H1 (cell line): ENCODE measurements at regions not wholly inside any gene's neighbourhood (a gene's known extent, or its start where the extent isn't known, plus 50 kb on each side); places are given as distances from the start of the nearest gene placed in this dataset.

Experiments used
- CTCF ChIA-PET: fragments of 300-600 bp; sonication (Branson Sonifier 250); formaldehyde crosslinking; loops from one replicate; lab custom pipeline; 2021; ENCODE audit not compliant: partially characterized antibody; lab: Charles Lee
- POLR2A ChIA-PET: fragments of 300-600 bp; sonication (Branson Sonifier 250); formaldehyde crosslinking; loops from one replicate; lab custom pipeline; 2021; ENCODE audit warnings: inconsistent platforms; ENCODE audit not compliant: partially characterized antibody; lab: Charles Lee
- DNase-seq, 2 experiments: peaks; one replicate each; pipeline versions ENCODE4 v3.0.0 to v3.0.0-alpha.2; 2010 to 2022; ENCODE audit warnings: low spot score in 2 of 2, low read depth in 1 of 2, mixed read lengths in 1 of 2
- FAIRE-seq: peaks from 2 replicates; lab custom pipeline; 2011; peaks lifted over from hg19 to GRCh38; lab: Jason Lieb, UNC
- H2AFZ ChIP-seq: 2 replicates; pipeline ENCODE4 v1.8.1; 2012; ENCODE audit warnings: low read length, inconsistent platforms
- H2AK5ac ChIP-seq: 2 replicates; pipeline ENCODE4 v1.6.1; 2013; ENCODE audit warnings: low read depth, low read length
- H2BK120ac ChIP-seq: replicated peaks from 2 replicates; pipeline ENCODE3; 2013; ENCODE audit warnings: low read depth, low read length, inconsistent platforms
- H2BK12ac ChIP-seq: 2 replicates; pipeline ENCODE4 v1.6.1; 2013; ENCODE audit warnings: low read depth, low read length
- H2BK15ac ChIP-seq: 2 replicates; pipeline ENCODE4 v1.6.1; 2013; ENCODE audit warnings: low read length
- H2BK20ac ChIP-seq: 2 replicates; pipeline ENCODE4 v1.6.1; 2013; ENCODE audit warnings: low read length
- H2BK5ac ChIP-seq: 2 replicates; pipeline ENCODE4 v1.6.1; 2013; ENCODE audit warnings: low read depth, low read length
- H3K14ac ChIP-seq: 2 replicates; pipeline ENCODE4 v1.6.1; 2013; ENCODE audit warnings: inconsistent platforms; ENCODE audit not compliant: insufficient read length
- H3K18ac ChIP-seq: 2 replicates; pipeline ENCODE4 v1.6.1; 2013; ENCODE audit warnings: low read length; ENCODE audit errors: extremely low read depth
- H3K23ac ChIP-seq: 2 replicates; pipeline ENCODE4 v1.6.1; 2013; ENCODE audit warnings: inconsistent platforms; ENCODE audit not compliant: insufficient read length
- H3K23me2 ChIP-seq: 2 replicates; pipeline ENCODE4 v1.6.1; 2013; ENCODE audit warnings: low read depth, low read length
- H3K27ac ChIP-seq: 2 replicates; pipeline ENCODE4 v1.6.1; 2011; ENCODE audit warnings: low read depth, low read length, inconsistent platforms
- H3K27me3 ChIP-seq, 4 experiments: replicated peaks in 1 of 4; 1 replicate in 1 of 4; 2 replicates in 3 of 4; pipeline versions ENCODE4 v1.6.1 to v1.8.1; 2011 to 2013; ENCODE audit warnings: low read length in 3 of 4, mild to moderate bottlenecking in 3 of 4, inconsistent platforms in 2 of 4, mixed read lengths in 2 of 4, moderate library complexity in 1 of 4; ENCODE audit not compliant: control insufficient read depth in 3 of 4, insufficient read depth in 3 of 4; ENCODE audit errors: extremely low read depth in 1 of 4
- H3K36me3 ChIP-seq, 4 experiments: 2 replicates each; pipeline versions ENCODE4 v1.6.1 to v1.8.1; 2011 to 2013; ENCODE audit warnings: mild to moderate bottlenecking in 4 of 4, low read length in 3 of 4, moderate library complexity in 2 of 4, control low read depth in 1 of 4, inconsistent platforms in 1 of 4; ENCODE audit not compliant: insufficient read depth in 4 of 4, control insufficient read depth in 2 of 4
- H3K4ac ChIP-seq: replicated peaks from 2 replicates; pipeline ENCODE3; 2013; ENCODE audit warnings: low read length, low read depth, mixed read lengths, inconsistent platforms; ENCODE audit not compliant: insufficient read length
- H3K4me1 ChIP-seq, 4 experiments: replicated peaks in 1 of 4; 1 replicate in 1 of 4; 2 replicates in 3 of 4; pipeline versions ENCODE4 v1.6.1 to v1.8.1; 2011 to 2013; ENCODE audit warnings: low read length in 3 of 4, inconsistent platforms in 2 of 4, mixed read lengths in 1 of 4; ENCODE audit not compliant: insufficient read depth in 4 of 4, control insufficient read depth in 3 of 4
- H3K4me2 ChIP-seq, 2 experiments: 2 replicates each; pipeline versions ENCODE4 v1.6.1 to v1.8.1; 2011 to 2013; ENCODE audit warnings: low read depth in 2 of 2, low read length in 2 of 2, control low read depth in 1 of 2, inconsistent platforms in 1 of 2, mild to moderate bottlenecking in 1 of 2; ENCODE audit not compliant: insufficient read depth in 1 of 2
- H3K4me3 ChIP-seq, 4 experiments: fragments of 200-600, 300-600 bp in 1 of 4; sonication (generic), shearing (Covaris generic), sonication (Bioruptor Twin) in 1 of 4; 2 replicates each; pipeline versions ENCODE4 v1.5.1 to v1.8.1; 2011 to 2016; ENCODE audit warnings: low read length in 4 of 4, low read depth in 3 of 4, control low read depth in 2 of 4, inconsistent platforms in 2 of 4, mild to moderate bottlenecking in 2 of 4, mixed read lengths in 1 of 4, moderate library complexity in 1 of 4; ENCODE audit not compliant: insufficient read depth in 2 of 4; ENCODE audit errors: extremely low read depth in 1 of 4
- H3K56ac ChIP-seq: replicated peaks from 2 replicates; pipeline ENCODE3; 2013; ENCODE audit warnings: low read depth, mild to moderate bottlenecking, mixed read lengths, low read length, inconsistent platforms; ENCODE audit not compliant: insufficient read length
- H3K79me1 ChIP-seq: 2 replicates; pipeline ENCODE4 v1.6.1; 2013; ENCODE audit warnings: low read depth, low read length, control low read depth
- H3K79me2 ChIP-seq, 2 experiments: 2 replicates each; pipeline versions ENCODE4 v1.6.1 to v1.8.1; 2012 to 2013; ENCODE audit warnings: low read length in 2 of 2, mild to moderate bottlenecking in 2 of 2, inconsistent platforms in 1 of 2; ENCODE audit not compliant: insufficient read depth in 2 of 2, control insufficient read depth in 1 of 2
- H3K9ac ChIP-seq, 4 experiments: replicated peaks in 1 of 4; 1 replicate in 1 of 4; 2 replicates in 3 of 4; pipeline versions ENCODE4 v1.6.1 to v1.8.1; 2011 to 2013; ENCODE audit warnings: low read depth in 3 of 4, low read length in 3 of 4, control low read depth in 2 of 4, mild to moderate bottlenecking in 2 of 4, moderate library complexity in 2 of 4, inconsistent platforms in 1 of 4; ENCODE audit errors: extremely low read depth in 1 of 4
- H3K9me3 ChIP-seq, 2 experiments: 2 replicates each; pipeline versions ENCODE4 v1.6.1 to v1.8.1; 2012 to 2013; ENCODE audit warnings: mild to moderate bottlenecking in 2 of 2, moderate library complexity in 2 of 2, control low read depth in 1 of 2, inconsistent platforms in 1 of 2, low read depth in 1 of 2, low read length in 1 of 2, mixed read lengths in 1 of 2; ENCODE audit not compliant: insufficient read depth in 2 of 2
- H4K20me1 ChIP-seq, 2 experiments: replicated peaks in 1 of 2; 2 replicates each; pipeline versions ENCODE3 to v1.8.1; 2011 to 2013; ENCODE audit warnings: inconsistent platforms in 2 of 2, low read length in 2 of 2, mild to moderate bottlenecking in 1 of 2; ENCODE audit not compliant: insufficient read depth in 2 of 2, control insufficient read depth in 1 of 2
- H4K5ac ChIP-seq: 2 replicates; pipeline ENCODE4 v1.6.1; 2013; ENCODE audit warnings: low read length, low read depth, mixed read lengths, inconsistent platforms; ENCODE audit not compliant: insufficient read length
- H4K8ac ChIP-seq: 2 replicates; pipeline ENCODE4 v1.8.0; 2013; ENCODE audit warnings: mild to moderate bottlenecking, moderate library complexity, low read length, inconsistent platforms; ENCODE audit not compliant: insufficient read depth; ENCODE audit errors: extremely low read depth
- H4K91ac ChIP-seq: replicated peaks from 2 replicates; pipeline ENCODE3; 2013; ENCODE audit warnings: low read length, mixed read lengths, inconsistent platforms; ENCODE audit not compliant: insufficient read length
- ASH2L ChIP-seq: fragments of 200-600, 300-600 bp; sonication (generic); IDR thresholded peaks from one replicate; pipeline ENCODE4 v1.7.1; 2017; ENCODE audit warnings: low read length
- TBP ChIP-seq: IDR thresholded peaks from 2 replicates; pipeline ENCODE4 v1.6.1; 2011; ENCODE audit warnings: low read depth, low read length, improper control_type of control experiment
- WGBS, 2 experiments: shearing (Covaris generic) in 1 of 2; methylation state at CpG; one replicate each; pipeline versions ENCODE4 v1.1.6 to v1.1.7; 2013 to 2015; ENCODE audit warnings: low lambda C conversion rate in 2 of 2, mixed read lengths in 2 of 2, inconsistent platforms in 1 of 2, low coverage in 1 of 2, missing lambda C conversion rate in 1 of 2; ENCODE audit not compliant: insufficient replicate concordance in 2 of 2, insufficient coverage in 1 of 2, insufficient read length in 1 of 2; ENCODE audit errors: extremely low coverage in 1 of 2, missing lambda C conversion rate in 1 of 2; 5-methylcytosine and 5-hydroxymethylcytosine counted together

DNA sequence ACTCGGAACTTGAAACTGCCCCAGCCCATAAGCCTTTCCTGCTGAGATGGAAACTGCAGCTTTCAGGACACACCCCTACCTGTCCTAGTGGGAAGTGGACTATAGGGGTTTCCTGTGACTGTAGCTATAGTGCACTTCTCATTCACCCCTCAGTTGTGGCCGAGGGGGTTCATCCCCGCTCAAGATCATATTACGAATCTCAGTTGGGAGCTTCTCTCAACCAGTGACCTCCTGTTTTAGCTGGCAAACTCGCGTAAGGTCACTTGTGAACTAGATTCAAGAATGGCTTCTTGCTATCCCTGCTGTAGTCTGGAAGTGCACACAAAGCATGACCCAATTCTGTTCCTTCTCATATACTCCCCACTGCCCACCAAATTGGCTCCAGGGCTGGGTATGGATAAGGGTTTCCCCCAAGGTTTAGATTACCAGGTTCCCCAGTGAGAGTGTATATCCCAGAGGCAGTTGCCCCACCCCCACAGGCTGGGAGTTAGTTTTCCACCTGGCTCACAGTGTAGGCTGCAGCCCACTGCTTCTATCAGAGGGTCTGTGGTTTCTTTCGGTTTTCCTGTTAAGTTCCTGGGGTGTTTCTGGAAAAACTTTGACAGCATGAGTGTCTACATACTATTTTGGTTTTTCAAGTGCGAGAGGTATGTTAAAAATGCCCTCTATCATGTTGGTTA is 812.9 kb downstream of the JRKL start:
- 0 out of 2 replicates have a peak overlapping the region, but pooled peaks have one; percentile 5 for H3K18ac ChIP-seq
- no peaks in the 10 kb centered on the region for H3K27me3 ChIP-seq
- WGBS, 2 experiments = 63% methylated on average over 8 of the region's 8 CpGs; no CpG with 5 or more reads in 1 of the 2 experiments
- no peak overlapping the region for H3K14ac ChIP-seq
- H3K9me3 ChIP-seq = no peaks in the 10 kb centered on the region
- H4K8ac ChIP-seq = no peak overlapping the region
- H3K79me2 ChIP-seq = no peaks in the 10 kb centered on the region
- no peak overlapping the region for H2BK20ac ChIP-seq
- H3K79me1 ChIP-seq = no peaks in the 10 kb centered on the region
- H2BK12ac ChIP-seq = peak overlapping the region; percentile 61; the same call in 1 of the 2 replicates
- H2BK120ac ChIP-seq = no peak overlapping the region
- H3K4ac ChIP-seq = no peak overlapping the region
- H2AFZ ChIP-seq = peak overlapping the region; percentile 96
- peak; percentile 47 for TF ChIP-seq ASH2L
- TF ChIP-seq TBP = no peak
- TF ChIP-seq, all 59 proteins: peak for 1
- Histone ChIP-seq H3K27ac (no peak overlapping the region), H3K4me2 (peak overlapping the region; percentile 38 to 46), H3K23me2 (no peaks in the 10 kb centered on the region), H3K4me1 (peaks cover 1 to 9% (median 6%) of the 10 kb centered on the region in 4 experiments; a peak in 6 of 7 replicates), H3K4me3 (no peak overlapping the region), H4K91ac (no peak overlapping the region), H3K9ac (no peak overlapping the region), H4K5ac (no peak overlapping the region), H2BK15ac (no peak overlapping the region), H3K56ac (no peak overlapping the region), H2AK5ac (no peak overlapping the region), H4K20me1 (no peaks in the 10 kb centered on the region), H3K36me3 (no peaks in the 10 kb centered on the region), H2BK5ac (0 out of 2 replicates have a peak overlapping the region, but pooled peaks have one; percentile 14), H3K23ac (no peak overlapping the region)
- FAIRE-seq = no peak
- DNase-seq = peak in 1 of 2 experiments; percentile 55
- ChIA-PET POLR2A (interaction anchor here (0.6 kb wide), 1 partner anchor 122 kb away, joined by 3 read pairs; no protein-coding TSS in a partner anchor), CTCF (interaction anchor here (0.7 to 1.6 kb wide), 5 partner anchors 10 to 739 kb away, joined by 3 to 6 read pairs (median 3); no protein-coding TSS in a partner anchor)
